ENCODE measurements at regions not wholly inside any gene's neighbourhood (a gene's known extent, or its start where the extent isn't known, plus 50 kb on each side); places are given as distances from the start of the nearest gene placed in this dataset.

DNA sequence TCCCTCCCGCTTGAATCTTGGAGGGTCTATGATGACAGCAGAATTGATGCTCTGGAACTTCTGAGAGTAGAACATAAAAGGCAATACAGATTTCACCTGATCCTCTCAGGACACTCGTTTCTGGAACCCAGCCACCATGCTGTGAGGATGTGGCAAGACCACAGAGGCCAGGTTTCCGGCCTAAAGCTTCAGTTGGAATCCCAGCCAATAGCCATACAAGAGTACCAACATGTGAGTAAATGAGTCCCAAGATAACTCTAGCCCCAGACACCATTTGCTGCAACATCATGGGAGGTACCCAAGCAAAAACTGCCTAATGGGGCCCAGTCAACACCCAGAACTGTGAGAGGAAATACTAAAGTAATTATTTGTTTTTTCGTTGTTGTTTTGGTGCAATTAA, 65.7 kb upstream of the MARCHF11 start (continued):
- TF ChIP-seq, protein P1, sequence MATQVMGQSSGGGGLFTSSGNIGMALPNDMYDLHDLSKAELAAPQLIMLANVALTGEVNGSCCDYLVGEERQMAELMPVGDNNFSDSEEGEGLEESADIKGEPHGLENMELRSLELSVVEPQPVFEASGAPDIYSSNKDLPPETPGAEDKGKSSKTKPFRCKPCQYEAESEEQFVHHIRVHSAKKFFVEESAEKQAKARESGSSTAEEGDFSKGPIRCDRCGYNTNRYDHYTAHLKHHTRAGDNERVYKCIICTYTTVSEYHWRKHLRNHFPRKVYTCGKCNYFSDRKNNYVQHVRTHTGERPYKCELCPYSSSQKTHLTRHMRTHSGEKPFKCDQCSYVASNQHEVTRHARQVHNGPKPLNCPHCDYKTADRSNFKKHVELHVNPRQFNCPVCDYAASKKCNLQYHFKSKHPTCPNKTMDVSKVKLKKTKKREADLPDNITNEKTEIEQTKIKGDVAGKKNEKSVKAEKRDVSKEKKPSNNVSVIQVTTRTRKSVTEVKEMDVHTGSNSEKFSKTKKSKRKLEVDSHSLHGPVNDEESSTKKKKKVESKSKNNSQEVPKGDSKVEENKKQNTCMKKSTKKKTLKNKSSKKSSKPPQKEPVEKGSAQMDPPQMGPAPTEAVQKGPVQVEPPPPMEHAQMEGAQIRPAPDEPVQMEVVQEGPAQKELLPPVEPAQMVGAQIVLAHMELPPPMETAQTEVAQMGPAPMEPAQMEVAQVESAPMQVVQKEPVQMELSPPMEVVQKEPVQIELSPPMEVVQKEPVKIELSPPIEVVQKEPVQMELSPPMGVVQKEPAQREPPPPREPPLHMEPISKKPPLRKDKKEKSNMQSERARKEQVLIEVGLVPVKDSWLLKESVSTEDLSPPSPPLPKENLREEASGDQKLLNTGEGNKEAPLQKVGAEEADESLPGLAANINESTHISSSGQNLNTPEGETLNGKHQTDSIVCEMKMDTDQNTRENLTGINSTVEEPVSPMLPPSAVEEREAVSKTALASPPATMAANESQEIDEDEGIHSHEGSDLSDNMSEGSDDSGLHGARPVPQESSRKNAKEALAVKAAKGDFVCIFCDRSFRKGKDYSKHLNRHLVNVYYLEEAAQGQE (IDR thresholded peaks at IDR 0.05; ENCODE audit: low read depth) = no peak
- TF ChIP-seq POLR2AphosphoS5 (IDR thresholded peaks at IDR 0.05; ENCODE audit: low read depth, low read length) (no peak), POLR2A (IDR thresholded peaks at IDR 0.05; ENCODE audit: borderline replicate concordance, extremely low read depth, insufficient read depth, insufficient read length) (no peak), SRF (IDR thresholded peaks at IDR 0.05; ENCODE audit: low read depth) (no peak), CBX3 (IDR thresholded peaks at IDR 0.05; ENCODE audit: low read depth) (no peak), EZH2 (IDR thresholded peaks at IDR 0.05) (no peak), EZH2phosphoT487 (IDR thresholded peaks at IDR 0.05; ENCODE audit: borderline replicate concordance) (no peak), FOSL1 (IDR thresholded peaks at IDR 0.05; ENCODE audit: low read depth) (no peak)
- TF ChIP-seq, protein P2, sequence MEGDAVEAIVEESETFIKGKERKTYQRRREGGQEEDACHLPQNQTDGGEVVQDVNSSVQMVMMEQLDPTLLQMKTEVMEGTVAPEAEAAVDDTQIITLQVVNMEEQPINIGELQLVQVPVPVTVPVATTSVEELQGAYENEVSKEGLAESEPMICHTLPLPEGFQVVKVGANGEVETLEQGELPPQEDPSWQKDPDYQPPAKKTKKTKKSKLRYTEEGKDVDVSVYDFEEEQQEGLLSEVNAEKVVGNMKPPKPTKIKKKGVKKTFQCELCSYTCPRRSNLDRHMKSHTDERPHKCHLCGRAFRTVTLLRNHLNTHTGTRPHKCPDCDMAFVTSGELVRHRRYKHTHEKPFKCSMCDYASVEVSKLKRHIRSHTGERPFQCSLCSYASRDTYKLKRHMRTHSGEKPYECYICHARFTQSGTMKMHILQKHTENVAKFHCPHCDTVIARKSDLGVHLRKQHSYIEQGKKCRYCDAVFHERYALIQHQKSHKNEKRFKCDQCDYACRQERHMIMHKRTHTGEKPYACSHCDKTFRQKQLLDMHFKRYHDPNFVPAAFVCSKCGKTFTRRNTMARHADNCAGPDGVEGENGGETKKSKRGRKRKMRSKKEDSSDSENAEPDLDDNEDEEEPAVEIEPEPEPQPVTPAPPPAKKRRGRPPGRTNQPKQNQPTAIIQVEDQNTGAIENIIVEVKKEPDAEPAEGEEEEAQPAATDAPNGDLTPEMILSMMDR (IDR thresholded peaks at IDR 0.05 in 2 of 3, conservative IDR thresholded peaks at IDR 0.05 in 1 of 3; ENCODE audit: borderline replicate concordance in 1 of 3, insufficient read depth in 1 of 3, low read depth in 2 of 3, low read length in 2 of 3) = no peak

DNA sequence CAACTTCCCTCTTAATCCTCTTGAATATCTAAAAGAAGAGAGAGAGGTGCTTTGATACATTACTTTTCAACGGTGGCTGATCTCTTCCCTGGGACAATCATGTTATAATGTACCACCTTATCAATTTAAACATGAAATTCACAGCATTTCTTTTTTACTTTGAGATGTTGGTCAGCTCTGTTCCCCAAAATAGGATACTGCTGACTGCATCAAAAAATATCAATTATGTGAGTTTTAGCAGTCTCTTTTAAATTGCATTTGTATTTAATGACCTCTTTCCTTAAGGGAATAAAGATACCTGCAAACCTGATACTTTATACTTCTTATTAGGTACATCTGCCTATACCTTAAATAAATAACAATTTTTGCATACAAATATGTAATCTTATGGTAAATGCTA, 58.4 kb upstream of the MARCHF11 start:
- Histone ChIP-seq H3K9me2 (ENCODE audit: insufficient read depth) (no peaks in the 10 kb centered on the region), H3K9me3 (ENCODE audit: control insufficient read depth in 1 of 2, insufficient read depth in 1 of 2, low read depth in 1 of 2, low read length in 2 of 2) (no peaks in the 10 kb centered on the region), H4K20me1 (ENCODE audit: insufficient read depth) (no peaks in the 10 kb centered on the region), H2AFZ (ENCODE audit: low read depth, low read length, poor library complexity, severe bottlenecking) (no peak overlapping the region), H3K4me1 (ENCODE audit: control insufficient read depth in 1 of 2, insufficient read depth in 2 of 2, low read length in 2 of 2) (no peaks in the 10 kb centered on the region), H3K27ac (ENCODE audit: low read depth, low read length) (no peak overlapping the region), H3K4me3 (replicated peaks in 1 of 2; ENCODE audit: low read depth in 1 of 2, low read length in 2 of 2) (no peak overlapping the region), H3K79me2 (ENCODE audit: insufficient read depth, low read length) (no peaks in the 10 kb centered on the region), H3K4me2 (ENCODE audit: low read length) (no peak overlapping the region), H3K36me3 (ENCODE audit: control insufficient read depth in 1 of 2, insufficient read depth in 2 of 2, low read length in 2 of 2) (no peaks in the 10 kb centered on the region), H3K27me3 (ENCODE audit: insufficient read depth, low read length) (no peaks in the 10 kb centered on the region), H3K9ac (ENCODE audit: low read length) (no peak overlapping the region)
- DNase-seq (ENCODE audit: low read depth, low spot score) (no peak), ATAC-seq (no peak)
- BruUV-seq (replicated peaks) = no TSS peak
- intact Hi-C loops (cut with micrococcal nuclease) = no loop called here
- CTCF ChIA-PET = no interaction called here
- POLR2A ChIA-PET = no interaction called here
- RAD21 ChIA-PET (ENCODE audit: low non-redundant PET in 1 of 2, low total read pairs in 2 of 2, uncharacterized antibody in 2 of 2, unreplicated experiment in 2 of 2) = no interaction called here
- TF ChIP-seq SRF (IDR thresholded peaks at IDR 0.05; ENCODE audit: low read depth) (no peak), SP1 (IDR thresholded peaks at IDR 0.05; ENCODE audit: low read depth) (no peak), EZH2phosphoT487 (IDR thresholded peaks at IDR 0.05; ENCODE audit: borderline replicate concordance) (no peak), ELF1 (IDR thresholded peaks at IDR 0.05; ENCODE audit: borderline replicate concordance, low read depth) (no peak), JUND (IDR thresholded peaks at IDR 0.05) (no peak), POLR2A (IDR thresholded peaks at IDR 0.05; ENCODE audit: borderline replicate concordance, extremely low read depth, insufficient read depth, insufficient read length) (no peak), EZH2 (IDR thresholded peaks at IDR 0.05) (no peak), ZFX (IDR thresholded peaks at IDR 0.05) (no peak), EGR1 (IDR thresholded peaks at IDR 0.05; ENCODE audit: low read depth) (no peak)
- TF ChIP-seq, protein P3, sequence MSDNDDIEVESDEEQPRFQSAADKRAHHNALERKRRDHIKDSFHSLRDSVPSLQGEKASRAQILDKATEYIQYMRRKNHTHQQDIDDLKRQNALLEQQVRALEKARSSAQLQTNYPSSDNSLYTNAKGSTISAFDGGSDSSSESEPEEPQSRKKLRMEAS (IDR thresholded peaks at IDR 0.05) = no peak
- TF ChIP-seq, protein P2 (IDR thresholded peaks at IDR 0.05 in 2 of 3, conservative IDR thresholded peaks at IDR 0.05 in 1 of 3; ENCODE audit: borderline replicate concordance in 1 of 3, insufficient read depth in 1 of 3, low read depth in 2 of 3, low read length in 2 of 3) = no peak
- TF ChIP-seq, protein P4, sequence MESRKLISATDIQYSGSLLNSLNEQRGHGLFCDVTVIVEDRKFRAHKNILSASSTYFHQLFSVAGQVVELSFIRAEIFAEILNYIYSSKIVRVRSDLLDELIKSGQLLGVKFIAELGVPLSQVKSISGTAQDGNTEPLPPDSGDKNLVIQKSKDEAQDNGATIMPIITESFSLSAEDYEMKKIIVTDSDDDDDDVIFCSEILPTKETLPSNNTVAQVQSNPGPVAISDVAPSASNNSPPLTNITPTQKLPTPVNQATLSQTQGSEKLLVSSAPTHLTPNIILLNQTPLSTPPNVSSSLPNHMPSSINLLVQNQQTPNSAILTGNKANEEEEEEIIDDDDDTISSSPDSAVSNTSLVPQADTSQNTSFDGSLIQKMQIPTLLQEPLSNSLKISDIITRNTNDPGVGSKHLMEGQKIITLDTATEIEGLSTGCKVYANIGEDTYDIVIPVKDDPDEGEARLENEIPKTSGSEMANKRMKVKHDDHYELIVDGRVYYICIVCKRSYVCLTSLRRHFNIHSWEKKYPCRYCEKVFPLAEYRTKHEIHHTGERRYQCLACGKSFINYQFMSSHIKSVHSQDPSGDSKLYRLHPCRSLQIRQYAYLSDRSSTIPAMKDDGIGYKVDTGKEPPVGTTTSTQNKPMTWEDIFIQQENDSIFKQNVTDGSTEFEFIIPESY (IDR thresholded peaks at IDR 0.05; ENCODE audit: extremely low read depth, insufficient replicate concordance, low read length) = no peak
